Esophagus squamous epithelium (tissue), 4 donors: ENCODE measurements at regions not wholly inside any gene's neighbourhood (a gene's known extent, or its start where the extent isn't known, plus 50 kb on each side); places are given as distances from the start of the nearest gene placed in this dataset.

ENCODE experiments used
- POLR2A ChIP-seq, 4 donors: fragments of 450-650 bp; IDR thresholded peaks; one replicate each; pipeline ENCODE4 v1.6.1; 2017; ENCODE audit warnings: antibody characterized with exemption in 4 of 4, mild to moderate bottlenecking in 4 of 4, moderate library complexity in 3 of 4
- TF ChIP-seq, protein P1 (sequence below), 6 experiments: fragments of 450-650 bp in 4 of 6; fragments of 200-600 bp in 2 of 6; sonication (generic) in 2 of 6; IDR thresholded peaks; one replicate each; pipeline ENCODE4 v1.5.1; 2016 to 2019; ENCODE audit warnings: antibody characterized with exemption in 6 of 6, mild to moderate bottlenecking in 4 of 6, moderate library complexity in 4 of 6

DNA sequence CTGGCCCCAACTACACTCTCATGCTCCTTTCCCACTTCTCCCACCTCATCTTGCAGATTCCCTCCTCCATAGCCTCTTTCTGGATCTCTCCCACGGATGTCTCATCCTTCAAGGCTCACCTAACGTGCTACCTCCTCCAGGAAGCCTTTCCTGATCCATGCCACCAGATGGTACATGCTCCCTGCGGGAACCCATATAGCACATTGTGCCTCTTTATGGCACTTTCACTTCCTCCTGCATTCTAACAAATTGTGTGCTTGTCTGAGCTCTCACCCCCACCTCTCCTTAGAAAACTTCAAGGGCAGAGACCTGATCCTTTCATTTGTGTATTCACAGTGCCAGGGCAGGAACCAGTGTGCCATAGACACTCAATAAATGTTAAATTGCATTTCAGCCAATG is 63.0 kb downstream of the HES1 start:
- TF ChIP-seq, protein P1, sequence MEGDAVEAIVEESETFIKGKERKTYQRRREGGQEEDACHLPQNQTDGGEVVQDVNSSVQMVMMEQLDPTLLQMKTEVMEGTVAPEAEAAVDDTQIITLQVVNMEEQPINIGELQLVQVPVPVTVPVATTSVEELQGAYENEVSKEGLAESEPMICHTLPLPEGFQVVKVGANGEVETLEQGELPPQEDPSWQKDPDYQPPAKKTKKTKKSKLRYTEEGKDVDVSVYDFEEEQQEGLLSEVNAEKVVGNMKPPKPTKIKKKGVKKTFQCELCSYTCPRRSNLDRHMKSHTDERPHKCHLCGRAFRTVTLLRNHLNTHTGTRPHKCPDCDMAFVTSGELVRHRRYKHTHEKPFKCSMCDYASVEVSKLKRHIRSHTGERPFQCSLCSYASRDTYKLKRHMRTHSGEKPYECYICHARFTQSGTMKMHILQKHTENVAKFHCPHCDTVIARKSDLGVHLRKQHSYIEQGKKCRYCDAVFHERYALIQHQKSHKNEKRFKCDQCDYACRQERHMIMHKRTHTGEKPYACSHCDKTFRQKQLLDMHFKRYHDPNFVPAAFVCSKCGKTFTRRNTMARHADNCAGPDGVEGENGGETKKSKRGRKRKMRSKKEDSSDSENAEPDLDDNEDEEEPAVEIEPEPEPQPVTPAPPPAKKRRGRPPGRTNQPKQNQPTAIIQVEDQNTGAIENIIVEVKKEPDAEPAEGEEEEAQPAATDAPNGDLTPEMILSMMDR (IDR thresholded peaks at IDR 0.05): no peak
- TF ChIP-seq POLR2A (IDR thresholded peaks at IDR 0.05): no peak
